ENCODE measurements at regions not wholly inside any gene's neighbourhood (a gene's known extent, or its start where the extent isn't known, plus 50 kb on each side); places are given as distances from the start of the nearest gene placed in this dataset.

- TF ChIP-seq CTCF (IDR thresholded peaks at IDR 0.05; ENCODE audit: low read depth, low read length) (no peak), POLR2A (IDR thresholded peaks at IDR 0.05; ENCODE audit: extremely low read depth, insufficient read length) (no peak)
Observed at GRCh38 chr20:48532028-48532427, 295.8 kb downstream of the PREX1 start.
